NT2/D1 (cell line): ENCODE measurements at regions not wholly inside any gene's neighbourhood (a gene's known extent, or its start where the extent isn't known, plus 50 kb on each side); places are given as distances from the start of the nearest gene placed in this dataset.

Experiments
- DNase-seq: peaks from one replicate; pipeline ENCODE4 v3.0.0-alpha.2; 2011; ENCODE audit warnings: low read depth, low spot score
- H3K27me3 ChIP-seq: 2 replicates; pipeline ENCODE4 v1.6.0; 2011; ENCODE audit warnings: mild to moderate bottlenecking; ENCODE audit not compliant: insufficient read length, insufficient read depth
- H3K36me3 ChIP-seq: 2 replicates; pipeline ENCODE4 v1.6.1; 2011; ENCODE audit warnings: mild to moderate bottlenecking, low read length, mixed read lengths; ENCODE audit not compliant: insufficient read depth, insufficient read length
- H3K4me1 ChIP-seq: 2 replicates; pipeline ENCODE4 v1.5.1; 2011; ENCODE audit not compliant: insufficient read depth, insufficient read length
- H3K4me3 ChIP-seq: 2 replicates; pipeline ENCODE4 v1.5.1; 2011; ENCODE audit warnings: low read depth; ENCODE audit not compliant: insufficient read length
- H3K9ac ChIP-seq: 2 replicates; pipeline ENCODE4 v1.6.0; 2011; ENCODE audit warnings: low read depth; ENCODE audit not compliant: insufficient read length
- H3K9me3 ChIP-seq: 2 replicates; pipeline ENCODE4 v1.5.1; 2011; ENCODE audit warnings: mild to moderate bottlenecking, low read length; ENCODE audit not compliant: insufficient read depth
- SUZ12 ChIP-seq: IDR thresholded peaks from 2 replicates; pipeline ENCODE4 v1.6.1; 2011; ENCODE audit not compliant: insufficient read length, insufficient read depth; ENCODE audit errors: extremely low read depth
- YY1 ChIP-seq: IDR thresholded peaks from 2 replicates; pipeline ENCODE4 v1.6.1; 2011; ENCODE audit not compliant: insufficient read length, insufficient read depth
- ZNF274 ChIP-seq: IDR thresholded peaks from 2 replicates; pipeline ENCODE4 v1.6.1; 2011; ENCODE audit warnings: mild to moderate bottlenecking, low read depth, low read length

GRCh38 chr6:3566812-3567211 is 110.0 kb upstream of the SLC22A23 start:
- no peak overlapping the region for H3K9ac ChIP-seq
- DNase-seq = no peak
- no peak for TF ChIP-seq SUZ12
- no peak for TF ChIP-seq YY1
- no peak for TF ChIP-seq ZNF274
- no peaks in the 10 kb centered on the region for H3K27me3 ChIP-seq
- H3K4me1 ChIP-seq = peaks cover 4% of the 10 kb centered on the region
- H3K4me3 ChIP-seq = no peak overlapping the region
- no peaks in the 10 kb centered on the region for H3K9me3 ChIP-seq
- H3K36me3 ChIP-seq = no peaks in the 10 kb centered on the region

GRCh38 chr6:3565291-3565690 is 108.4 kb upstream of the SLC22A23 start:
- no peak for DNase-seq
- Histone ChIP-seq H3K4me3 (no peak overlapping the region), H3K27me3 (no peaks in the 10 kb centered on the region), H3K4me1 (peaks cover 4% of the 10 kb centered on the region), H3K9ac (no peak overlapping the region), H3K36me3 (no peaks in the 10 kb centered on the region), H3K9me3 (no peaks in the 10 kb centered on the region)
- no peak for TF ChIP-seq YY1
- no peak for TF ChIP-seq ZNF274
- TF ChIP-seq SUZ12 = no peak

- Histone ChIP-seq H3K9me3 (no peaks in the 10 kb centered on the region), H3K4me1 (peaks cover 2% of the 10 kb centered on the region), H3K4me3 (no peak overlapping the region), H3K27me3 (no peaks in the 10 kb centered on the region), H3K9ac (no peak overlapping the region), H3K36me3 (no peaks in the 10 kb centered on the region)
- DNase-seq = peak; percentile 35
- TF ChIP-seq SUZ12 (no peak), YY1 (no peak)
Observed at GRCh38 chr6:3561725-3562124, 104.9 kb upstream of the SLC22A23 start.

GRCh38 chr6:3560211-3560610 is 103.4 kb upstream of the SLC22A23 start:
- no peaks in the 10 kb centered on the region for H3K27me3 ChIP-seq
- no peaks in the 10 kb centered on the region for H3K36me3 ChIP-seq
- H3K4me1 ChIP-seq = peaks cover 2% of the 10 kb centered on the region
- no peak overlapping the region for H3K9ac ChIP-seq
- DNase-seq = no peak
- H3K9me3 ChIP-seq = no peaks in the 10 kb centered on the region
- TF ChIP-seq ZNF274 (no peak), SUZ12 (no peak), YY1 (no peak)
- no peak overlapping the region for H3K4me3 ChIP-seq

GRCh38 chr6:3559561-3559960 is 102.7 kb upstream of the SLC22A23 start:
- Histone ChIP-seq H3K27me3 (no peaks in the 10 kb centered on the region), H3K9ac (no peak overlapping the region), H3K4me3 (no peak overlapping the region), H3K4me1 (peaks cover 2% of the 10 kb centered on the region), H3K36me3 (no peaks in the 10 kb centered on the region), H3K9me3 (no peaks in the 10 kb centered on the region)
- DNase-seq = no peak
- no peak for TF ChIP-seq ZNF274
- no peak for TF ChIP-seq YY1
- TF ChIP-seq SUZ12 = no peak

- Histone ChIP-seq H3K27me3 (no peaks in the 10 kb centered on the region), H3K9ac (no peak overlapping the region), H3K4me3 (no peak overlapping the region), H3K36me3 (no peaks in the 10 kb centered on the region), H3K9me3 (peaks cover 10% of the 10 kb centered on the region; the same call in 1 of the 2 replicates), H3K4me1 (no peaks in the 10 kb centered on the region)
- no peak for DNase-seq
- TF ChIP-seq SUZ12 (no peak), YY1 (no peak), ZNF274 (no peak)
Observed at GRCh38 chr6:3557336-3557735, 100.5 kb upstream of the SLC22A23 start.

- Histone ChIP-seq H3K9ac (no peak overlapping the region), H3K36me3 (no peaks in the 10 kb centered on the region), H3K4me1 (no peaks in the 10 kb centered on the region), H3K27me3 (no peaks in the 10 kb centered on the region), H3K9me3 (peaks cover 10% of the 10 kb centered on the region; the same call in 1 of the 2 replicates), H3K4me3 (no peak overlapping the region)
- no peak for TF ChIP-seq YY1
- TF ChIP-seq ZNF274 = no peak
- TF ChIP-seq SUZ12 = no peak
- DNase-seq = no peak
Observed at GRCh38 chr6:3553254-3553653, 96.4 kb upstream of the SLC22A23 start.
